Loucy (cell line): ENCODE measurements at regions not wholly inside any gene's neighbourhood (a gene's known extent, or its start where the extent isn't known, plus 50 kb on each side); places are given as distances from the start of the nearest gene placed in this dataset.

Source experiments
- EZH2phosphoT487 ChIP-seq: fragments of 200-600 bp; IDR thresholded peaks from 2 replicates; pipeline ENCODE4 v1.6.1; 2018; ENCODE audit warnings: antibody characterized with exemption, mild to moderate bottlenecking, moderate library complexity, borderline replicate concordance
- TF ChIP-seq, protein P1 (sequence below): fragments of 200-600 bp; sonication (generic); conservative IDR thresholded peaks from 2 replicates; pipeline ENCODE4 v1.5.1; 2014; ENCODE audit warnings: mild to moderate bottlenecking, antibody characterized with exemption, low read length

DNA sequence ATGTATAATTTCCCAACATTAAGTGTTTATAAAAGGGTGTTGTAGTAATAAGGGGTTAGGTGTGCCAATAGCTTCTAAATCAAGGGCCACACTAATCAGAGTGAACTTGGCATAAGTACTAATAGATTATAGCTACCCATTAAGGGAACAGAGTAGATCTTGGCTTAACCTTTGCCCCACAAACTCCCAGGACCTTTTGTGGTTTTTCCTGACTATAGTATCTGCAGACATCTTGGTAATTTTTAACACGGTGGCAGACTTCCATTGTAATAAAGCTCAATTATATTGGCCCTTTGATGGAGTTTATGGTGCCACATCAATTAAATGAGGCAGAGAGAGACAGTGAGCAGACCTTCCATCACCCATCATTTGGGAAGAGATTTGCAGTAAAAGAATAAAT lies 358.5 kb upstream of the HNRNPA3 start:
- TF ChIP-seq, protein P1, sequence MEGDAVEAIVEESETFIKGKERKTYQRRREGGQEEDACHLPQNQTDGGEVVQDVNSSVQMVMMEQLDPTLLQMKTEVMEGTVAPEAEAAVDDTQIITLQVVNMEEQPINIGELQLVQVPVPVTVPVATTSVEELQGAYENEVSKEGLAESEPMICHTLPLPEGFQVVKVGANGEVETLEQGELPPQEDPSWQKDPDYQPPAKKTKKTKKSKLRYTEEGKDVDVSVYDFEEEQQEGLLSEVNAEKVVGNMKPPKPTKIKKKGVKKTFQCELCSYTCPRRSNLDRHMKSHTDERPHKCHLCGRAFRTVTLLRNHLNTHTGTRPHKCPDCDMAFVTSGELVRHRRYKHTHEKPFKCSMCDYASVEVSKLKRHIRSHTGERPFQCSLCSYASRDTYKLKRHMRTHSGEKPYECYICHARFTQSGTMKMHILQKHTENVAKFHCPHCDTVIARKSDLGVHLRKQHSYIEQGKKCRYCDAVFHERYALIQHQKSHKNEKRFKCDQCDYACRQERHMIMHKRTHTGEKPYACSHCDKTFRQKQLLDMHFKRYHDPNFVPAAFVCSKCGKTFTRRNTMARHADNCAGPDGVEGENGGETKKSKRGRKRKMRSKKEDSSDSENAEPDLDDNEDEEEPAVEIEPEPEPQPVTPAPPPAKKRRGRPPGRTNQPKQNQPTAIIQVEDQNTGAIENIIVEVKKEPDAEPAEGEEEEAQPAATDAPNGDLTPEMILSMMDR, result no peak
- no peak for TF ChIP-seq EZH2phosphoT487
